Activated T-helper 1 cell treated with Interleukin-2 at 50 U/mL for 16 hours (primary cell): ENCODE measurements at regions not wholly inside any gene's neighbourhood (a gene's known extent, or its start where the extent isn't known, plus 50 kb on each side); places are given as distances from the start of the nearest gene placed in this dataset.
"Not testable (repeated sequence)": the region's sequence is repeated elsewhere in the genome, so short reads cannot be mapped to it uniquely, and the experiment has no call there.

Experiments used
- DNase-seq: peaks from one replicate; pipeline ENCODE4 v3.0.0-alpha.2; 2020; ENCODE audit warnings: low read depth

DNA sequence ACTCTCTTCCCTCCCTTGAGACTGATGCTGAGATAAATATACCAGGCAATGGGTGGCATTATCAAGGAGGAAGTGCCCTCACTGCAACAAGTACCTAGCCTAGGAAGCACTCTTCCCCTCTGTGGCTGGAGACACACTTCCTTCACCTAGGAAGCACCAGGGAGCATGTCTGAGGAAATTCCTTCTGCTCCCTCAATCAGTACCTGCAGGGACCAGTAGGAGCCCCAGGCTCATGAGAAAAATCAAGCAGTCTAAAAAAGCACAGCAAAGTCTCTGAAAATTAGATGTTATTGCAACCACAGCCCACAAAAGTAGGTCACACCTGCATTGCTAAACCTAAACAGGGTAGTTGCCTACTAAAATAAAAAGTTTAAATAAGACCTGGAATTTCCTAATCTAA, 78.2 kb upstream of the TRPM1 start:
- no peak for DNase-seq

DNA sequence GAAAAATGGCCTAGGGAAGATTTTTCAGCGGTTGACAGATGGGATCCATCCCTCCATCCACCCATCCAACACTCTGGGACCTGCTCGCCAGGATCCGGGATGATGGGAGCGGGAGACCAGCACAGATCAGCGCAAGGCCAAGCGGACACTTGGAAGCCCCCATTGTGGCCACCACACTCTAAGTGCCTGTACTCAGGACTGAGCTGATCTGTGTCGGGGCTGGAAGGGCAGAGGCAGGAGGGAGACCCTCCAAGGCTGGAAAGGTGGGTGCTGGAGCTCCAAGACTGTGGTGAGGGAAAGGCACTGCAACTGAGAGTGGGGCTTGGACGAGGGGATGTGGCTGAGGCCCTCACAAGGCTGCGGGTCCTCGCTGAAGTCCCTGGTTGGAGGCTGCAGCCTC, 91.8 kb upstream of the TRPM1 start:
- DNase-seq, result no peak

DNA sequence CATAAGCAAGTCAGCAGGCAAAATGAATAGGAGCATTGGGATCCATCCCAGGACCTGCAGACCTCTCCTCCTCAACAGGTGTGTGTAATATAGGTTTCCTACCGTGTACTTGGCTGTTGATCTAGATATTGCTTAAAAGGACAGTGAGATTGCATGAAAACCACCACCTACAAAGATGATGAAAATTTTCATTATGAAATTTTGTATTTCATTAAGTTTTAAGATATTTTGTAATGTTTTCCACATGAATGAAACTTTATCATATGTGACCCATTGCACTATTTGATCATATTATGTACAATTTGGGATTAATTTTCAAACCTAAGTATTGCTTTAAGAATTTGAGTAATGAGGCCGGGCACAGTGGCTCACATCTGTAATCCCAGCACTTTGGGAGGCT, 94.3 kb upstream of the TRPM1 start:
- DNase-seq, result no peak

DNA sequence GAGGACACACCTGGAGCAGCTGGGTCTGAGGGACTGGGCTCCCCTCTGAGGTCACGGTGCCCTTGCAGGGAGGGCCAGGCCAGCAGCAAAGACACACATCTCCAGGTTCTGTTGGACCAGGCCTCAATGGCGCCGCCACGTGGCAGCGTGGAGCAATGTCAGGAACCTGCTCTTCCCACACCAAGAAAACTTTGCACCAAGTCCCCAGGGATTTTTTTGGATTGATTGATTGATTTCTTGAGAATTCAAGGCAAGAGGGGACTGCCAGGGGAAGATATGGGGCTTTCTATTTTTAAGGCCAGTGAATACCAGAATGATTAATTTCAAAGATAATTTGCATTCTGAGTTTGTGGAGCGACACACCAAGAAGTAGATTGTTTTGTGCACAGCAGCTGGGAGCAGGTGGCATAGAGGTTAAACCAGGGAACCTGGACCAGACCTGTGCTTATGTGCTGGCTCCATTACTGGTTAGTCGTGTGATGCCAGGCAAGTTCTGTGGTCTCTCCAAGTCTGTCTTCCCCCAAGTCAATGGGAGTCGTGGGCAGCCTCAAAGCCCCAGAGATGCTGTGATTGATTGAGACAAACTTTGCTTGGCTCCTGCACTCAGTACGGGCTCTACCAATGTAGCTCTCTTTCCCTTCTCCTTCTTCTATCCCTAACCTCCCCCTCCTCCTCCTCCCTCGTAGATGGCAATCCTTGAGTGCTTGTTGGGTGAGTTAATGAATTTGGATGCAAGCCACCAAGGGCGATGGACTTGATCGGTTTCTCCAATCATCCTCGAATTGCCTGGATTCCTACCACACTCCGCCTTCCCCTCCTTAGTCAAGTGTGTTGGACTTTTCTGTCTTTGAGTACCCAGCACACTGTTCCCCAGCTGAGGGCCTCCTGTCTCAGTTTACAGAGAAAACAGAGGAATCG, 96.2 kb upstream of the TRPM1 start:
- DNase-seq, result no peak

DNA sequence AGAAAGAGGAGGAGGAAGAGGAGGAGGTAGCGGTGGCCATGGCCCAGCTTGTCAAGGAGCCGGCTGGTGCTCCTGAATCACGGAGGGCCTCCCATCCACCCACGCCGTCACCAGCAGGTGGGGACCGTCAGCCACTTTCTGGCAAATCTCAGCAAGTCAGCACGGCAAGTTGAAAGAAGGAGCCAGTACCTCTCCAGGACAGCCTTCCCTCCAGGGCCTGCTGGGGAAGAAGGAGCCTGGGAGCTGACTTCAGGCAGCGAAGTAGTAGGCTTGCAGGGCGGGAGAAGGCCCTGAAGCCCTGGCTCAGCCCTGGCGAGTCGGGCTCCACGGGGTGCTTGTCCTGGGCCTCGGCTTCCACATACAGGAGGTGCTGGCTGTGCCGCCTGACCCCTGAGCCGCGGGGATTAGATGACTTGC, 99.2 kb upstream of the TRPM1 start:
- peak; percentile 60 for DNase-seq

DNA sequence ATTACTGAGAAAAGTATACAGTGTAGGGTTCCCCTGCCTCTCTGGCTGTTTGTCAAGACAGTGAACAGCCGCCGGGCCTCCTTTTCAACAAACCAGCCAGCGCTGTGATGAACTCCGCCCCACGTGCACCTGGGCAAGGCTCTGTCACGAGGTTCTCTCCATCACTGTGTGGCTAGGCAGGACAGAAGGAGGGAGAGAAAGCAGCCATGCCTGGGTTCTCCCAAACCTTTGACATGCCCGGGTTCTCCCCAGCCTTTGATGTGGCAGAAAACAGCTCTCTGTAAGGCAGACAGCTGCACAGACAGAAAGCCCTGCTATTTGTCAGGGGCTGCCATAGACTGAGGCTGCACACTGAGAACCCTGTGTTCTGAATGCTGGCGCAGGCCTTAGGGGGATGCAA, 101.4 kb upstream of the TRPM1 start:
- no peak for DNase-seq

DNA sequence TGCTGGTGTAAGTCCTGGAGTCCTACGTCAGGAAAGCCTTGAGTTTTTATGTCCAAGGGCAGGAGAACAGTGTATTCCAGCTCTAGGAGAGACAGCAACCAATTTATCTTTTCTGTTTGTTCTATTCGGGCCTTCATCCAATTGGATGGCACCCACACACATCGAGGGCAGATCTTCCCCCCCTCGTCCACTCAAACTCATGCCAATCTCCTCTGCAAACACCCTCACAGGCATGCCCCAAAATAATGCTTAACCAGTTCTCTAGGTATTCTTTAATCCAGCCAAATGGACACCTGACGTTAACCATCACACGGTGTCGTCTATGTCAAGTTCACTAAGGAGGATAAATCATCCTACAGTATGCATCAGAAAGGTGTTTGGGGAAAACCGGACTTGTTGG, 102.5 kb upstream of the TRPM1 start:
- no peak for DNase-seq

DNA sequence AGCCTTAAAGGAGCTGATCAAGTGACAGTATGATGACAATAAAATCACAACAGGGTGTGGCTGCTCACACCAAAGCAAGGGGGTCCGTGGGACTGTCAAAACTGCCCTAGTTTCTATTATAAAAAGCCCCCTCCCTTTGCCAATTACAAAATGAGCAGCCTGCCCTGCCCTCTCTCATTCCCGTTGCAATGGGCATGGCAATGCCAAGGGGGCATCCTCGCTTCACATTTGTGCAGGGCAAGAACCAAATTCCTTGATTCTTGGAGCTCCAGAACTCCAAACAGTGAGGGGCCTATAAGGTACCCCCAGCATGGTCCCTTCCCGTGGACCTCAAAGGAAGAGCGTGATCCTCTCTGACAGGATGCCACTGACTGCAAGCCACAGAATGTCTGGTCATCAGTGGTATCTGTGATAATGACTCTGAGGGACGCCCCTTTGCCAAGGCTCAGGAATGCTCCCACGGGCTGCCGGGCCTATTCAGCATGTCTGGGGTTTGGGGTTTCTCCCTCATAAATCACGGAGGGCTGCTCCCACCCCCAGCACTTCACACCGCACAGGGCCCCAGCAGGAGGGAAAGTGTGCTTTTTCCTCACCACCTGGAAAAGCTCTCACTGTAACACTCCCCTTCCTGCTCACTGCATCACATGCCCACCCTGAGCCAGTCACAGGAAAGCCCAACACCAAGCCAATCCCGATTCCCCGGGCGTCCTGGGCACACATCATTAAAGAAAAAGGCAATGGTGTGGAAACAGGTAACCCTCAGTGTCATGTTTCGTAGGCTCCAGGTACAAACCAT, 105.1 kb upstream of the TRPM1 start:
- no peak for DNase-seq

DNA sequence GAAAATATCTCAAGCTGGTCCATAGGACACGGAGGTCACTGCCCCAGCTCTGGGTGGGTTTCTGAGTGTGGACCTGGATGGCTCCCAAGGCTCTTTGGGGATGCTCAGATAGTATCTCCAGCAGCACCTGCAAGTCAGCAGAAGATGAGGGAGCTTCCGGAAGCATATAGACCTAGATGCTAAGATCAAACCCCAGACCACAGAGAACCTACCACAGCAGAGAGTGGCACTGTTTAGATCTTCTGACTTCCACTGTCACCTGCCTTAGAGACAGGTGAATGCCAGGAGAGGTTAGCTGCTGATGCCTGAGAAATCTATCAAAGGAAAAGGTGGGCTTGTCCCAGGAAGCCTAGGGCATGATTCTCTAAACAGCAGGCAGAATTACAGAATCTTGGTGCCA, 105.7 kb upstream of the TRPM1 start:
- no peak for DNase-seq

DNA sequence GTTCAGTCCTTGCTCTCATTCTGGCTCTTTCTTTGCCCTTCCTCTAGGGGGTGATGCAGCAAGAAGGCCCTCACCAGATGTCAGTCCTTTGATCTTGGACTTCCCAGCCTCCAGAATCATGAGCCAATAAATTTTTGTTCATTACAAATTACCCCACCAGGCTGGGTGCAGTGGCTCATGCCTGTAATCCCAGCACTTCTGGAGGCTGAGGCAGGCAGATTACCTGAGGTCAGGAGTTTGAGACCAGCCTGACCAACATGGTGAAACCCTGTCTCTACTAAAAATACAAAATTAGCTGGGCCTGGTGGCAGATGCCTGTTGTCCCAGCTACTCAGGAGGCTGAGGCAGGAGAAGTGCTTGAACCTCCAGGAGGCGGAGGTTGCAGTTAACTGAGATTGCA, 106.3 kb upstream of the TRPM1 start:
- DNase-seq, result not testable (repeated sequence)

DNA sequence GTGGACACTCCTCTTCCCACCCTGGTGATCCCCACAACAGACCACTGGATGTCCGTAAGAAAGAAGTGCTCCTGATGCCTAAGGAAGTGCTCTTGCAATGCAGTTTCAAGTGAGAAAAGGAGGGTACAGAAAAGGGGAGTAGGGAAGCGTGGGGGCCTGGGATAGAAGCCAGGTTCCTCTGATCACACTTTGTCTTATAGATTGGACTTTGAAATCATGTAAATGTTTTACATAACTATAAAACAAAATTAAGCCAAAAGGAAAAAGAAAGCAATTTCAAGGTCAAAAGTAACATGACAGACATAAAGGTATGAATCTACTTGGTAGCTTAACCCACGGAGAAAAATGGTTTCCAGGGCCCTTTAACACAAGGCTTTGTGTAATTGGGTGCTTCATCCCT, 107.3 kb upstream of the TRPM1 start:
- DNase-seq, result no peak

DNA sequence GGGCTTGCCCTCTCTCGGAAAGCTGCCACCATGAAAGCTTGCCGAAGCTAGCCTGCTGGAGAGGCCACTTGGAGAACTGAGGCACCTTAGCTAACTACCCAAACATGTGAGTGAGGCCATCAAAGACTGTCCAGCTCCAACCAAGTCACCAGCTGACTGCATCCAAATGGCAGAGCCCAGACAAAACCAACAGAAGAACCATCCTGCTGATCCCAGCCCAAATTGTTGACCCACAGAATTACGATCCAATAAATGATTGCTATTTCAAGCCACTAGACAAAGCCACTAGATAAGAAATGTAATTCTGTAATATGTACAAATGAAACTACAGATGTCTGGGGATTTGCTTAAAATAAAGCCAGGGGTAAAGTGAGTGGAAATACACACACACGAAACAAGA, 109.8 kb upstream of the TRPM1 start:
- no peak for DNase-seq

DNA sequence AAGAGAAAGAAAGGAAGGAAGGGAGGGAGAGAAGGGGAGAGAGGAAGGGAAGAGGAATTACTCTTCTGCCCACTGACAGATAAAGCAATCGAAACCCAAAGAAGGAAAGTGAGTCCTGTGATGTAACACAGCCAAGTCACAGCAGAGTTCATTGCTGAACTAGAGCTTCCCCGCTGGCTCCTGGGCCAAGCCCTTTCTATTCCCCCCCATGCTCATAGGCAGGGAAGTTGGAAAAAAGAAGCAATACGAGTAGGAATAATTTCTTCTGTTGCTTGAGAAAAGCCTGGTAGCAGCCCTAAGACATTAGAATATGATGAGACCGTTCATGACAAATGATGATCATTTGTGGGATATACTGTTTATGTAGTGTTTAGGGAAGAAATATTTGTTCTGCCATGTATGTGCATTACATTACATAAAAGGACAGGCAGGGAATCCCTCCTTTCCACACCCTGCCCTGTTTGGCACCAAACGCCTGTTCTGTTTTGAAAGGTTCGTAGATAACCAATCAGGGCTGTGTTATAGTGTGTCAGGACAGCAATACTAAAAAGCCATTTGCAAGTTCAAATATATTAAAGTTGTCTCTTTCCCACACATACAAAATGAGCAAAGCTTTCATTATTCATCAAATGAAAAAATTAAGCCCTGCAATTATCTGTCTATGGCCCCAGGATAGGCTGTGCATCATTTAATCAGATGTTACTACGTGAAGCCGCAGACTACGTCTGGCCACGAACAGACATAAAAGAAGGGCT, 111.0 kb upstream of the TRPM1 start:
- DNase-seq, result no peak

DNA sequence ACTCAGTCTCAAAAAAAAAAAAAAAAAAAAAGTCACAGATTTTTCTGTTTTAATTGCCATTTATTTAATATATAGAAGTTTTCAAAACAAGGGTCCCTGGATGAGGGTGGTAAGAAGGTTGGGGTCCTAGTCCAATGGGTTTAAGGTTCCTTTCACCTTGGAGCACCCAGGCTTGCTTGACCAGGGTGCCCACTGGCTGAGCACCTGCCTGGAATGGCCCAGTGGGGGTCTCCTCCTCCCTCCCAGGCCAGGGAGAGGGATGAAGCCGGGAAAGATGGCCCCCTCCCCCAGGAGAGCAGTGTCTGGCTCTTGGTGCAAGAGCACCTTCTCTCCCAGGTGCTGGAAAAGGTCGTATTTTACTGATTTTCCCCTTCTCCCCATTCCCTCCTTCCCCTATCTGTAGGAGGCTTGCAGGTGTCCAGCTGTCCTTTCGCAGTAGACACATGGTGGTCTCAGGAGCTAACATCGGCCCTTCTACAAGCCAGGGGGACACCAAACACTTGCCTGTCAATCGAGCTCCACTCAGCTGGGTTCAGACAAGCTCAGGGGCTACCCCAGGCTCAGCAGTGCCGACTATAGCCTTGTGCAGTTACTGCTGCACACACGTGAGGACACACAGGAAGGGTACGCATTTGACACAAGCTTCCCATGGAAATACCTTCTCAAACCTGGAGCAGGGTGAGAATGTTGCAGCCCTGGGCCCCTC, 112.3 kb upstream of the KLF13 start:
- no peak for DNase-seq

DNA sequence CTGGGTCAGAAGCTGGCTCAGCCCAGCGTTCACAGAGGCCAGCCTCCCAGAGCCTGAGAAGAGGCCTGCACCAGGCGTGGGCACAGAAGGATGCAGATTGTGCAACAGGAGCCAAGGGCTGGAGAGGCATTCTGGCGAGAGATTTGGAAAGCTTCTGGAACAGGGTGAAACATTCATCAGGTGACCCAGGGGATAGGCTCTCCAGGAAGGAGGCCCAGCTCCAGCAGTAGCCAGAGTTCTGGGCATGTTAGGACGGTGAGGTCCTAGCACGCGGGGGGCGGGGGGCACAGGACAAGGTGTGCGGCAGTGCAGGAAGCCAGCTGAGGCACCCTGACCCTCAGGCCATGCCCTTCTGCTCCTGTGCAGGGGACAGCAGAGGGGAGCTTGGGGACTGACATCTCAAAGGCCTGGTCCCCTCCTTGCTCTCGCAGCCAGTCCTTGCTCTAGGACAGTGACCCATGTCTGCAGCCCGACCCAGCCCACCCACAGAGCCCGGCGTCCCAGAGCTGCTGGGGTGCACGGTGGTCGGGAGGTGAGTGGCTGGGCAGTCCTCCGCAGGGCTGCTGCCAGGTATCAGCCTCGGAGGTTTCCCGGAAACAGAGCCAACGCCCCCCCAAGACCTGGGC, 111.7 kb upstream of the KLF13 start:
- no peak for DNase-seq

DNA sequence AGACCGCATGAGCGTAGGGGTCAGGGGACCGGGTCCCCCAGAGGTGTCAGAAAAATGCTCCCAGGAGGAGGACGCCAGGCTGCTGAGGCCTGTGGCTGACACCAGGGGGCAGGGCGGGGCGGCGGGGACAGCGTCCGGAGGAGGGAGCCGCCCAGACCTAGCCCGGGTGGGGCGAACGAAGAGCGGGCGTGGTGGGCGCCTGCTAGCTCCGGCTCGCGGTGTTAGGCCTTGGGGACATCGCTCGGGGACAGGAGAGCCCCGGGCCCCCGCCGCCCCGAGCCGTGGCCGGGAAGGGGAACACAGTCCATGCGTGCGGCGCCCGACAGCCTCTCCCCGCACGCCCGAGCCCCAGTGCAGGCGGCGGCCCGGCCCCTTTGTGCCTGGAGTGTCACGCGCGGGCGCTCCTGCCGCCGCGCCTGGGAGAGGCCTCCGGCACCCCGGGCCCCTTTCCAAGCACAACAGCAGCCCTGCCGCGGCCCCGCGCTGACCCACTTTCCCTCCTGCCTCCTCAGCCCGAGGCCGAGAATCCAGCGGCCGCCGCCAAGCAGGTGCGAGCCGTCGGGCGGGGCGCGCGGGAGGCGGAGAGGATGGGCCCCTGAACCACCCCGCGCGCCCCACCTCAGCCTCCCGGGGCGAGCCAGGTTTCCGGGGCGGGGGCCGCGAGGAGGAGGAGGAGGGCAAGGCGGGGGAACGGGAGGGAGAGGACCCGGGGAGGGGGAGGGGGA, 111.0 kb upstream of the KLF13 start:
- DNase-seq, result peak; percentile 70

DNA sequence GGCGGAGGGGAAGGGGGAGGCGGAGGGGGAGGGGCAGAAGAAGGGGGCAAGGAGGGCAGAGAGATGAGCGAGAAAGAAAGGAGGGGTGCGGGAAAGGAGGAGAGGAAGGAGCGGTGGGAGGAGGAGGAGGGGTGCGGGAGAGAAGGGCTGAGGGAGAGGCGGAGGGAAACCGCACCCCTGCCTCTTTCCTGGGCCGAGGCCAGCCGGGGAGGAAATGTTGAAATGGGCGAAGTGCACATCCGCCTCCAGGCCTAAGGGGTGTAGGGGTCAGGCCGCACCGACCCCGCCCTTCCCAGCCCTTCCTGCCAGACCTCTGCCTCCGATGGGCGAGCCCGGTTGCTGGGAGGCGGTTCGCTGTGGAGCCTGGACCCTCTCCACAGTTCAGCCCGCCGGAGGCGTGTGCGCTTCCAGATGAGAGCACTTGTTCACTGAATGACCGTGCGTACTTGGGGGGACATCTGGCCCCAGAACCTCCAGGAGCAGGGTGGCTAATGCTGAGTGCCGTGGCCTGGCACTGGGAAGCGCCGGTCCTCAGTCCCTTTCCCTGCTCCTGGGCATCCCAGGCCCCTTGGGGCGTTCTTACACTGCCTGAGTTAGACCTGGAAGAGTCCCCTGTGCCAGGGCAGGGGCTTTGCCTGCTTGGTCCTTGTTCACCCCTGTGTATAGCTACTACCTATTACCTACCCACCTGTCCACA, 110.3 kb upstream of the KLF13 start:
- DNase-seq, result peak; percentile 37

DNA sequence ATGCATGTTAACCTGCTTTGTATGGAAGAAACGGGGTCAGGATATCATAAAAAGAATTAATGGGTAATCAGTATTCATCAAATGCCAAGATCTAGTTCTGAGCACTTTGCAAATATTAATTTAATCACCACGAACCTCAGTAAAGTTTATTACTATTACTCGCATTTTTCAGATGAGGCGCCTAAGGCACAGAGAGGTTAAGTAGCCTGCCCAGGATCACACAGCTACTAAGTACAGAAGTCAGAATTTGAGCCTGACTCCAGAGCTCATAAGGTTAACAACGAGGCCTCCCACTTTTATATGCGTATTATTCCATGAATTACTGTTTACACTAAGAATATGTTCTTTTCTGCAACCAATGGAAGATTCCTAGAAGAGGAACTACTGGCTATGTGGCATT, 109.6 kb upstream of the KLF13 start:
- DNase-seq, result no peak

DNA sequence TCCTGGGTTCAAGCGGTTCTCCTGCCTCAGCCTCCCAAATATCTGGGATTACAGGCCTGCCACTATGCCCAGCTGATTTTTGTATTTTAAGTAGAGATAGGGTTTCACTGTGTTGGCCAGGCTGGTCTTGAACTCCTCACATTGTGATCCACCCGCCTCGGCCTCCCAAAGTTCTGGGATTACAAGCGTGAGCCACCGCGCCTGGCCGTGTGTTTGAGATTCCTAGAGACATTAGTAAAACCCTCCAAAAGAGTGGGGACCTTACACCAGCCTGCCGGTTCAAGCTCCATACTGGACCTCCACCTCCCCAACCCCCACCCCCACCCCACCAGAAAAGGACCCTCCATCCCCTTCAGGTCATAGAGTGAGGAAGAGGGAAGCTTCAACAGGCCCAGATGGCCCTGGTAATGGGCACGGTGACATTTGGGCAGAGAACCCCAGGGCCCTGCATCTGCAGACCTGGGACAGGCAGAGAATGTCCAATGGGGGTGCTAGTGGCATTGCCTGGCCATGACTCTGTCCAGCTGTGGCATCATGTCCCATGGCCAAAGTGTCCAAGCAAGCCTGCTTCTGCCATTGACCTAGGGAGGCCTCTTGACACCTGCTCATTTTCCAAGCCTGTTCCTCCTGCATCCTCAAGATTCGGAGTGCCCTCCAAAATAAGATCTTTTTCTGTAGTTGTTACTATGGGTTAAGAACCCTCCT, 108.9 kb upstream of the KLF13 start:
- DNase-seq, result no peak

DNA sequence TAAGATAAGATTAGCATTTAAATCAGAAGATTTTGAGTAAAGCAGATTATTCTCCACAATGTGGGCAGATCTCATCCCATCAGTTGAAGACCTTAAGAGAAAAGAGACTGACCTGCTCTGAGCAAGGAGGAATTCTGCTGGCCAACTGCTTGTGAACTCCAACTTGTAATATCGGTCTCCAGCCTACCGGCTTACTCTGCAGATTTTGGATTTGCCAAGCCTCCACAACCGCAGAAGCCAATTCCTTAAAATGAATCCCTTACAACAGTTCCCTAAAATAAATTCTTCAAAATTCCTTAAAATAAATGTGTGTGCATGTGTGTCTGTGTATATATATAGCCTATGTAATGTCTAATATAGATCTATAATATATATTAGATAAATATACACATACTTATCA, 107.4 kb upstream of the KLF13 start:
- DNase-seq, result no peak
